H1 (cell line): ENCODE measurements at regions not wholly inside any gene's neighbourhood (a gene's known extent, or its start where the extent isn't known, plus 50 kb on each side); places are given as distances from the start of the nearest gene placed in this dataset.

Experiments used
- CTCF ChIP-seq, 3 experiments: IDR thresholded peaks; 1 replicate in 2 of 3; 2 replicates in 1 of 3; pipeline versions ENCODE4 v1.5.1 to v1.6.1; 2011; ENCODE audit warnings: low read length in 3 of 3, mild to moderate bottlenecking in 3 of 3, inconsistent platforms in 2 of 3, low read depth in 1 of 3, moderate library complexity in 1 of 3; ENCODE audit not compliant: insufficient read depth in 1 of 3; ENCODE audit errors: control extremely low read depth in 1 of 3
- EZH2 ChIP-seq: fragments of 200-600 bp; sonication (generic); IDR thresholded peaks from 2 replicates; pipeline ENCODE4 v1.7.1; 2012; ENCODE audit warnings: low read depth, mild to moderate bottlenecking, moderate library complexity, low read length, inconsistent platforms; ENCODE audit not compliant: severe bottlenecking
- YY1 ChIP-seq: IDR thresholded peaks from 2 replicates; pipeline ENCODE4 v1.6.1; 2011; ENCODE audit warnings: low read depth, mild to moderate bottlenecking, low read length

DNA sequence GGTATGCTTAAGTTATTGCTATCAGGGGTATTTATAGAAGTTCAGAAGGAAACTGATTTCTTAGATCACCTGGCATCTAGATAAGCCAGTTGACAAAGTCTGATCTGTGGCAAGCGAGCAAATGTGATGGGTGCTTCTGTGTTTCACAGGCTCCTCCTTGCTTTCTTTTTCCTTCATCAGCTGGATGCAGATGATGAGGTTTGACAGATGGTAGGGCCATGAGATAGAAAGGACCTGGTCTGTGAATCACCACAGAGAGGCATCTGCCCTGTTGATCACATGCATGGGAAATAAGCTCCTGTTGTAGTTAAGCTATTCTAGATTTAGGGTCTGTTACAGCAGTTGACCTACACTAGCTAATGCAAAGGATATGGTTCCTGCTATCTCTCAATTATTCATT is 372.0 kb downstream of the NEK10 start:
- TF ChIP-seq YY1 (no peak), CTCF (IDR thresholded peaks at IDR 0.05; ENCODE audit: control extremely low read depth in 1 of 3, insufficient read depth in 1 of 3, low read depth in 1 of 3, low read length in 3 of 3) (no peak), EZH2 (no peak)
